ENCODE measurements at regions not wholly inside any gene's neighbourhood (a gene's known extent, or its start where the extent isn't known, plus 50 kb on each side); places are given as distances from the start of the nearest gene placed in this dataset.

GRCh38 chr17:55607731-55608341 lies 96.6 kb upstream of the SMIM36 start:
- Histone ChIP-seq H3K27me3 (ENCODE audit: control insufficient read depth, insufficient read depth) (no peaks in the 10 kb centered on the region), H3K9me3 (ENCODE audit: control insufficient read depth, low read length) (no peaks in the 10 kb centered on the region), H3K27ac (ENCODE audit: low read length) (no peak overlapping the region), H3K4me3 (ENCODE audit: low read length) (no peak overlapping the region), H3K4me1 (ENCODE audit: control insufficient read depth, insufficient read depth, low read length) (peaks cover 3% of the 10 kb centered on the region)
- 32% methylated on average over 2 of the region's 2 CpGs for WGBS
- intact Hi-C loops (cut with DNase I), result no loop called here
- peak; percentile 80 to 84 for ATAC-seq
- DNase-seq, result peak; percentile 73 to 94 (median 74)

GRCh38 chr17:55606488-55606815 lies 95.2 kb upstream of the SMIM36 start:
- intact Hi-C loops (cut with DNase I), result no loop called here
- WGBS, result 50% methylated on average over 1 of the region's 1 CpG
- Histone ChIP-seq H3K4me3 (ENCODE audit: low read length) (no peak overlapping the region), H3K9me3 (ENCODE audit: control insufficient read depth, low read length) (no peaks in the 10 kb centered on the region), H3K4me1 (ENCODE audit: control insufficient read depth, insufficient read depth, low read length) (peaks cover 3% of the 10 kb centered on the region), H3K27ac (ENCODE audit: low read length) (no peak overlapping the region), H3K27me3 (ENCODE audit: control insufficient read depth, insufficient read depth) (no peaks in the 10 kb centered on the region)
- no peak for ATAC-seq
- no peak for DNase-seq

- H3K4me3 ChIP-seq (ENCODE audit: low read length), result no peak overlapping the region
- no peak for DNase-seq
- no peaks in the 10 kb centered on the region for H3K9me3 ChIP-seq (ENCODE audit: control insufficient read depth, low read length)
- H3K27ac ChIP-seq (ENCODE audit: low read length), result no peak overlapping the region
- H3K27me3 ChIP-seq (ENCODE audit: control insufficient read depth, insufficient read depth), result no peaks in the 10 kb centered on the region
- intact Hi-C loops (cut with DNase I), result no loop called here
- ATAC-seq, result no peak
- WGBS, result 87% methylated on average over 4 of the region's 4 CpGs
- H3K4me1 ChIP-seq (ENCODE audit: control insufficient read depth, insufficient read depth, low read length), result peaks cover 3% of the 10 kb centered on the region
Observed at GRCh38 chr17:55605705-55606487, 94.6 kb upstream of the SMIM36 start.

- no peaks in the 10 kb centered on the region for H3K27me3 ChIP-seq (ENCODE audit: control insufficient read depth, insufficient read depth)
- DNase-seq, result no peak
- no peak for ATAC-seq
- intact Hi-C loops (cut with DNase I), result loop anchor here in 1 of 4 donors (5.0 kb wide), 1 partner anchor 75 kb away; no protein-coding TSS in a partner anchor
- no peak overlapping the region for H3K4me3 ChIP-seq (ENCODE audit: low read length)
- H3K9me3 ChIP-seq (ENCODE audit: control insufficient read depth, low read length), result no peaks in the 10 kb centered on the region
- H3K27ac ChIP-seq (ENCODE audit: low read length), result no peak overlapping the region
- no peaks in the 10 kb centered on the region for H3K4me1 ChIP-seq (ENCODE audit: control insufficient read depth, insufficient read depth, low read length)
Observed at GRCh38 chr17:55601874-55602364, 90.7 kb upstream of the SMIM36 start.

GRCh38 chr17:55598495-55598894 lies 87.2 kb upstream of the SMIM36 start:
- intact Hi-C loops (cut with DNase I), result no loop called here
- ATAC-seq (no peak), DNase-seq (no peak)
- 84% methylated on average over 1 of the region's 1 CpG for WGBS
- Histone ChIP-seq H3K4me3 (ENCODE audit: low read length) (no peak overlapping the region), H3K27me3 (ENCODE audit: control insufficient read depth, insufficient read depth) (no peaks in the 10 kb centered on the region), H3K4me1 (ENCODE audit: control insufficient read depth, insufficient read depth, low read length) (no peaks in the 10 kb centered on the region), H3K9me3 (ENCODE audit: control insufficient read depth, low read length) (no peaks in the 10 kb centered on the region), H3K27ac (ENCODE audit: low read length) (no peak overlapping the region)

GRCh38 chr17:55588446-55589242 lies 77.4 kb upstream of the SMIM36 start:
- Histone ChIP-seq H3K9me3 (ENCODE audit: control insufficient read depth, low read length) (no peaks in the 10 kb centered on the region), H3K27me3 (ENCODE audit: control insufficient read depth, insufficient read depth) (no peaks in the 10 kb centered on the region), H3K27ac (ENCODE audit: low read length) (no peak overlapping the region), H3K4me1 (ENCODE audit: control insufficient read depth, insufficient read depth, low read length) (peaks cover 2% of the 10 kb centered on the region), H3K4me3 (ENCODE audit: low read length) (no peak overlapping the region)
- intact Hi-C loops (cut with DNase I), result loop anchor here in 1 of 4 donors (10.0 kb wide), 1 partner anchor 54 kb away; no protein-coding TSS in a partner anchor
- ATAC-seq (no peak), DNase-seq (no peak)
- 52% methylated on average over 4 of the region's 4 CpGs for WGBS

- DNase-seq, result peak; percentile 67 to 86 (median 68)
Observed at GRCh38 chr17:55587608-55588139, 76.4 kb upstream of the SMIM36 start.

GRCh38 chr17:55585629-55586028 lies 74.4 kb upstream of the SMIM36 start:
- H3K4me3 ChIP-seq (ENCODE audit: low read length), result no peak overlapping the region
- ATAC-seq, result no peak
- 99% methylated on average over 2 of the region's 2 CpGs for WGBS

More at GRCh38 chr17:55587608-55588139, 76.4 kb upstream of the SMIM36 start:
- no peaks in the 10 kb centered on the region for H3K9me3 ChIP-seq (ENCODE audit: control insufficient read depth, low read length)
- H3K27ac ChIP-seq (ENCODE audit: low read length), result peak overlapping the region; percentile 64
- H3K27me3 ChIP-seq (ENCODE audit: control insufficient read depth, insufficient read depth), result no peaks in the 10 kb centered on the region
- intact Hi-C loops (cut with DNase I), result loop anchor here in 1 of 4 donors (10.0 kb wide), 1 partner anchor 53 kb away; no protein-coding TSS in a partner anchor
- peak; percentile 92 to 94 for ATAC-seq
- H3K4me1 ChIP-seq (ENCODE audit: control insufficient read depth, insufficient read depth, low read length), result peaks cover 2% of the 10 kb centered on the region
- H3K4me3 ChIP-seq (ENCODE audit: low read length), result no peak overlapping the region
- 52% methylated on average over 9 of the region's 9 CpGs for WGBS

GRCh38 chr17:55584861-55585260 lies 73.6 kb upstream of the SMIM36 start:
- intact Hi-C loops (cut with DNase I), result loop anchor here in 1 of 4 donors (10.0 kb wide), 1 partner anchor 50 kb away; no protein-coding TSS in a partner anchor
- 47% methylated on average over 1 of the region's 1 CpG for WGBS
- ATAC-seq (no peak), DNase-seq (no peak)
- Histone ChIP-seq H3K27me3 (ENCODE audit: control insufficient read depth, insufficient read depth) (no peaks in the 10 kb centered on the region), H3K27ac (ENCODE audit: low read length) (no peak overlapping the region), H3K4me1 (ENCODE audit: control insufficient read depth, insufficient read depth, low read length) (peaks cover 2% of the 10 kb centered on the region), H3K4me3 (ENCODE audit: low read length) (no peak overlapping the region), H3K9me3 (ENCODE audit: control insufficient read depth, low read length) (no peaks in the 10 kb centered on the region)

More at GRCh38 chr17:55585629-55586028, 74.4 kb upstream of the SMIM36 start:
- no peak for DNase-seq
- Histone ChIP-seq H3K4me1 (ENCODE audit: control insufficient read depth, insufficient read depth, low read length) (peaks cover 2% of the 10 kb centered on the region), H3K27me3 (ENCODE audit: control insufficient read depth, insufficient read depth) (no peaks in the 10 kb centered on the region), H3K9me3 (ENCODE audit: control insufficient read depth, low read length) (no peaks in the 10 kb centered on the region), H3K27ac (ENCODE audit: low read length) (no peak overlapping the region)
- intact Hi-C loops (cut with DNase I), result loop anchor here in 1 of 4 donors (10.0 kb wide), 1 partner anchor 51 kb away; no protein-coding TSS in a partner anchor

GRCh38 chr17:55584055-55584685 lies 72.9 kb upstream of the SMIM36 start:
- H3K4me1 ChIP-seq (ENCODE audit: control insufficient read depth, insufficient read depth, low read length), result peaks cover 2% of the 10 kb centered on the region
- WGBS, result 36% methylated on average over 2 of the region's 2 CpGs

More at GRCh38 chr17:55584055-55584685, 72.9 kb upstream of the SMIM36 start:
- H3K27ac ChIP-seq (ENCODE audit: low read length), result no peak overlapping the region
- no peak overlapping the region for H3K4me3 ChIP-seq (ENCODE audit: low read length)
- H3K9me3 ChIP-seq (ENCODE audit: control insufficient read depth, low read length), result no peaks in the 10 kb centered on the region
- DNase-seq (no peak), ATAC-seq (peak; percentile 23 to 48)
- H3K27me3 ChIP-seq (ENCODE audit: control insufficient read depth, insufficient read depth), result no peaks in the 10 kb centered on the region
- intact Hi-C loops (cut with DNase I), result loop anchor here in 1 of 4 donors (10.0 kb wide), 1 partner anchor 49 kb away; no protein-coding TSS in a partner anchor
